ENCODE measurements at regions not wholly inside any gene's neighbourhood (a gene's known extent, or its start where the extent isn't known, plus 50 kb on each side); places are given as distances from the start of the nearest gene placed in this dataset.

GRCh38 chr13:90954605-90955195 is 392.8 kb upstream of the MIR17HG start:
- intact Hi-C loops (cut with DNase I), result no loop called here
- no peaks in the 10 kb centered on the region for H3K36me3 ChIP-seq
- H3K9me3 ChIP-seq, result no peaks in the 10 kb centered on the region
- no peaks in the 10 kb centered on the region for H3K4me1 ChIP-seq (ENCODE audit: insufficient read depth)
- 72 to 77% (median 75%) methylated on average over 2 of the region's 2 CpGs for WGBS, 3 donors
- no peaks in the 10 kb centered on the region for H3K27me3 ChIP-seq
- TF ChIP-seq, protein P1, sequence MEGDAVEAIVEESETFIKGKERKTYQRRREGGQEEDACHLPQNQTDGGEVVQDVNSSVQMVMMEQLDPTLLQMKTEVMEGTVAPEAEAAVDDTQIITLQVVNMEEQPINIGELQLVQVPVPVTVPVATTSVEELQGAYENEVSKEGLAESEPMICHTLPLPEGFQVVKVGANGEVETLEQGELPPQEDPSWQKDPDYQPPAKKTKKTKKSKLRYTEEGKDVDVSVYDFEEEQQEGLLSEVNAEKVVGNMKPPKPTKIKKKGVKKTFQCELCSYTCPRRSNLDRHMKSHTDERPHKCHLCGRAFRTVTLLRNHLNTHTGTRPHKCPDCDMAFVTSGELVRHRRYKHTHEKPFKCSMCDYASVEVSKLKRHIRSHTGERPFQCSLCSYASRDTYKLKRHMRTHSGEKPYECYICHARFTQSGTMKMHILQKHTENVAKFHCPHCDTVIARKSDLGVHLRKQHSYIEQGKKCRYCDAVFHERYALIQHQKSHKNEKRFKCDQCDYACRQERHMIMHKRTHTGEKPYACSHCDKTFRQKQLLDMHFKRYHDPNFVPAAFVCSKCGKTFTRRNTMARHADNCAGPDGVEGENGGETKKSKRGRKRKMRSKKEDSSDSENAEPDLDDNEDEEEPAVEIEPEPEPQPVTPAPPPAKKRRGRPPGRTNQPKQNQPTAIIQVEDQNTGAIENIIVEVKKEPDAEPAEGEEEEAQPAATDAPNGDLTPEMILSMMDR (IDR thresholded peaks at IDR 0.05), result no peak
- no peak for TF ChIP-seq EP300 (IDR thresholded peaks at IDR 0.05)
- no peak overlapping the region for H3K27ac ChIP-seq
- no peak overlapping the region for H3K4me3 ChIP-seq
- no peak for DNase-seq

GRCh38 chr13:90956031-90956430 is 391.5 kb upstream of the MIR17HG start:
- Histone ChIP-seq H3K27me3 (no peaks in the 10 kb centered on the region), H3K36me3 (no peaks in the 10 kb centered on the region), H3K4me3 (no peak overlapping the region), H3K27ac (no peak overlapping the region), H3K9me3 (no peaks in the 10 kb centered on the region), H3K4me1 (ENCODE audit: insufficient read depth) (no peaks in the 10 kb centered on the region)
- 26 to 35% (median 28%) methylated on average over 1 of the region's 1 CpG for WGBS, 3 donors
- intact Hi-C loops (cut with DNase I), result no loop called here
- TF ChIP-seq, protein P1 (IDR thresholded peaks at IDR 0.05), result no peak
- TF ChIP-seq POLR2A (IDR thresholded peaks at IDR 0.05), result no peak
- TF ChIP-seq EP300 (IDR thresholded peaks at IDR 0.05), result no peak
- DNase-seq, result no peak

GRCh38 chr13:90958866-90959265 is 388.6 kb upstream of the MIR17HG start:
- intact Hi-C loops (cut with DNase I), result no loop called here
- WGBS, 3 donors, result 76 to 85% (median 83%) methylated on average over 2 of the region's 2 CpGs

GRCh38 chr13:90968166-90968904 is 379.2 kb upstream of the MIR17HG start:
- intact Hi-C loops (cut with DNase I), result no loop called here
- WGBS, 3 donors, result 45 to 64% (median 47%) methylated on average over 2 of the region's 2 CpGs

More at GRCh38 chr13:90958866-90959265, 388.6 kb upstream of the MIR17HG start:
- no peaks in the 10 kb centered on the region for H3K9me3 ChIP-seq
- H3K4me1 ChIP-seq (ENCODE audit: insufficient read depth), result no peaks in the 10 kb centered on the region
- H3K36me3 ChIP-seq, result no peaks in the 10 kb centered on the region
- no peaks in the 10 kb centered on the region for H3K27me3 ChIP-seq
- TF ChIP-seq, protein P1 (IDR thresholded peaks at IDR 0.05), result no peak
- TF ChIP-seq POLR2A (IDR thresholded peaks at IDR 0.05), result no peak
- TF ChIP-seq EP300 (IDR thresholded peaks at IDR 0.05), result no peak
- no peak overlapping the region for H3K4me3 ChIP-seq
- no peak overlapping the region for H3K27ac ChIP-seq
- DNase-seq, result no peak

More at GRCh38 chr13:90968166-90968904, 379.2 kb upstream of the MIR17HG start:
- DNase-seq, result no peak
- no peaks in the 10 kb centered on the region for H3K36me3 ChIP-seq
- TF ChIP-seq EP300 (IDR thresholded peaks at IDR 0.05) (no peak), POLR2A (IDR thresholded peaks at IDR 0.05) (no peak)
- TF ChIP-seq, protein P1 (IDR thresholded peaks at IDR 0.05), result no peak
- no peak overlapping the region for H3K27ac ChIP-seq
- H3K27me3 ChIP-seq, result no peaks in the 10 kb centered on the region
- H3K9me3 ChIP-seq, result no peaks in the 10 kb centered on the region
- H3K4me3 ChIP-seq, result no peak overlapping the region
- H3K4me1 ChIP-seq (ENCODE audit: insufficient read depth), result no peaks in the 10 kb centered on the region

Measured in ovary (tissue), 7 donors.